Duodenal mucosa (tissue), 2 donors: ENCODE measurements at regions not wholly inside any gene's neighbourhood (a gene's known extent, or its start where the extent isn't known, plus 50 kb on each side); places are given as distances from the start of the nearest gene placed in this dataset.

Experiments used
- H3K27ac ChIP-seq: one replicate; pipeline ENCODE4 v1.7.0; 2013; ENCODE audit warnings: low read depth, low read length
- H3K27me3 ChIP-seq, 2 donors: one replicate each; pipeline ENCODE4 v1.7.0; 2013; ENCODE audit warnings: low read length in 2 of 2, control low read depth in 1 of 2; ENCODE audit not compliant: insufficient read depth in 2 of 2, control insufficient read depth in 1 of 2
- H3K36me3 ChIP-seq, 2 donors: one replicate each; pipeline ENCODE4 v1.7.0; 2013; ENCODE audit warnings: low read length in 2 of 2, control low read depth in 1 of 2; ENCODE audit not compliant: insufficient read depth in 2 of 2, control insufficient read depth in 1 of 2
- H3K4me1 ChIP-seq, 2 donors: one replicate each; pipeline ENCODE4 v1.7.0; 2013; ENCODE audit warnings: low read length in 2 of 2, control low read depth in 1 of 2; ENCODE audit not compliant: insufficient read depth in 2 of 2, control insufficient read depth in 1 of 2
- H3K4me3 ChIP-seq, 2 donors: one replicate each; pipeline ENCODE4 v1.7.0; 2013; ENCODE audit warnings: low read length in 2 of 2, low read depth in 1 of 2
- H3K9ac ChIP-seq, 2 donors: one replicate each; pipeline ENCODE4 v1.7.0; 2013; ENCODE audit warnings: low read length in 2 of 2, low read depth in 1 of 2
- H3K9me3 ChIP-seq, 2 donors: one replicate each; pipeline ENCODE4 v1.7.0; 2013; ENCODE audit warnings: low read length in 2 of 2, control low read depth in 1 of 2; ENCODE audit not compliant: control insufficient read depth in 1 of 2

- Histone ChIP-seq H3K27me3 (no peaks in the 10 kb centered on the region), H3K9me3 (no peaks in the 10 kb centered on the region), H3K4me1 (no peaks in the 10 kb centered on the region), H3K4me3 (no peak overlapping the region), H3K9ac (no peak overlapping the region), H3K36me3 (no peaks in the 10 kb centered on the region), H3K27ac (no peak overlapping the region)
Observed at GRCh38 chr14:23793532-23793931, 157.4 kb downstream of the DHRS2 start.

DNA sequence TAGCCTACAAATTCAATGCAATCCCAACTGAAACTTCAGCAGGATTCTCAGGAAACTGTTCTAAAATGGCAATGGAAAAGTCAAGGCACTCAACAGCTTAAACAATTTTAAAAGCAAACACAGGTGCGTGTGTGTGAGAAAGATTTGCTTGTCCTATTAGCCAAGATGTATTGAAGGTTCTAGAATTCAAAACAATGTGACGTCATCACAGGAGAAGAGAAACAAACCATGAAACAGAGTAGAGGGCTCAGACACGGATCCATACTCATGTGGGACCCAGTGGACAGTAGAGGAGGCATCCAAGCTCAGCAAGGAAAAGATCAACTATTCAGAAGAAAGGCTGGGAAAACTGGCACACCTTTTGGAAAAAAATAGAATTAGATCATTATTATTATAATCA lies 152.8 kb upstream of the DHRS4 start:
- H3K27ac ChIP-seq = no peak overlapping the region
- H3K36me3 ChIP-seq = no peaks in the 10 kb centered on the region
- H3K4me1 ChIP-seq = no peaks in the 10 kb centered on the region
- H3K27me3 ChIP-seq = no peaks in the 10 kb centered on the region
- no peak overlapping the region for H3K9ac ChIP-seq
- no peak overlapping the region for H3K4me3 ChIP-seq
- H3K9me3 ChIP-seq = peaks cover 0 to 3% of the 10 kb centered on the region in 2 donors

GRCh38 chr14:23801766-23802165 lies 151.8 kb upstream of the DHRS4 start:
- H3K27me3 ChIP-seq = no peaks in the 10 kb centered on the region
- H3K27ac ChIP-seq = no peak overlapping the region
- H3K4me3 ChIP-seq = no peak overlapping the region
- peaks cover 0 to 6% of the 10 kb centered on the region in 2 donors for H3K9me3 ChIP-seq
- no peaks in the 10 kb centered on the region for H3K36me3 ChIP-seq
- no peak overlapping the region for H3K9ac ChIP-seq
- H3K4me1 ChIP-seq = no peaks in the 10 kb centered on the region

DNA sequence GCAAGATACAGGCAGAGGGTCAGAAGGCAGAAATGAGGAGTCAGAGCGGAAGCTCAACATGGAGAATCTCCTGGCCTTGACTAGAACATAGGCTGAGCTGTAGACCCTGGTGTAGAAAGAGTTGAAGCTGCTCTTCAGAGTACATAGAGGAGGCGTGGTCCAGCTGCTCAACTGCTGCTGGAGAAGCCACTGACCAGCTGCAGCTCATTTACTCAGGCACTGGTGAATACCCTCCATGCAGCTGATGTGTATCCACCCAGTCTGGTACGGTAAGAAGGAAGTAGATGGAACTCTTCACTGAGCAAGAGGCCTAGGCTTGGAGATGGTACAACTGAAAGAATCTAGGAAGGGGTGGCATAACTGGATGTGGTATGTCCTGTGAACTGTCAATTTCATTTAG lies 148.8 kb upstream of the DHRS4 start:
- Histone ChIP-seq H3K27ac (no peak overlapping the region), H3K36me3 (no peaks in the 10 kb centered on the region), H3K27me3 (no peaks in the 10 kb centered on the region), H3K9me3 (peaks cover 0 to 6% of the 10 kb centered on the region in 2 donors), H3K4me3 (no peak overlapping the region), H3K9ac (no peak overlapping the region), H3K4me1 (no peaks in the 10 kb centered on the region)

- no peak overlapping the region for H3K9ac ChIP-seq
- no peak overlapping the region for H3K27ac ChIP-seq
- H3K36me3 ChIP-seq = no peaks in the 10 kb centered on the region
- no peaks in the 10 kb centered on the region for H3K4me1 ChIP-seq
- H3K9me3 ChIP-seq = peaks cover 0 to 6% of the 10 kb centered on the region in 2 donors
- no peaks in the 10 kb centered on the region for H3K27me3 ChIP-seq
- H3K4me3 ChIP-seq = no peak overlapping the region
Observed at GRCh38 chr14:23805761-23806160, 147.8 kb upstream of the DHRS4 start.

DNA sequence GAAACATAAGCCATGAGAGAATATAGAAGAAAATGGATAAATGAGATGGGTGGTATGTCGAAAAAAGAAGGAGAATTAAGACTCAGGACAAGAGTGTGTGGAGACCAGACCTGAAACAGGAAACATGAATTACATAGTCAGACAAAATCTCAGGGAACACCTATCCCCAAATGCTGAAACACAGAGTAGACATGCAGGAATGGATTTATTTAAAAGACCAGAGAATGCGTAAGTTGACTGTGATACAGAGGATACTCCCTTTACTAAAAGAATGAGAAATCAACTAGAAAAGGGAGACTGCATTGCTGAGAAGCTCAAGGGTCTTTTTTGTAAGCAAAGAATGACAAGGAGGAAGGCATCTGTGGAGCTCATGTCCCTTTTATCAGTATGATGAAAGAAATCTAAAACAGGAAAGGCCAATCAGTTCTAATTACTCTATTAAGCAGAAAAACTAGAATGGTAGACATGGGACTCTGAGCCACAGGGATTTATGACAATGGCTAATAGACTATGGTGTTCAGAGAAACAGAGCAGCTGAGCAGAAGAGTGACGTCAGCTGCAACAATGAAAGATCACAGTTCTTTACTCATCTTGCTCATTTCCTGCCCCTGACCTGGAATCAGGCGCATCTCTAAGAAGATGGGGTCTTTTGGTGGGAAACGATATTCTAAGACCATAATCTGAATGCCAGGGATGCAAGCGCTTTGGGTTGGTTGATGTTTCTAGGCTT lies 138.9 kb upstream of the DHRS4 start:
- H3K4me3 ChIP-seq = no peak overlapping the region
- no peaks in the 10 kb centered on the region for H3K4me1 ChIP-seq
- H3K27me3 ChIP-seq = no peaks in the 10 kb centered on the region
- no peak overlapping the region for H3K27ac ChIP-seq
- no peak overlapping the region for H3K9ac ChIP-seq
- no peaks in the 10 kb centered on the region for H3K9me3 ChIP-seq
- no peaks in the 10 kb centered on the region for H3K36me3 ChIP-seq

GRCh38 chr14:23816371-23816770 lies 137.2 kb upstream of the DHRS4 start:
- Histone ChIP-seq H3K9ac (no peak overlapping the region), H3K27me3 (no peaks in the 10 kb centered on the region), H3K4me3 (no peak overlapping the region), H3K4me1 (no peaks in the 10 kb centered on the region), H3K36me3 (no peaks in the 10 kb centered on the region), H3K9me3 (no peaks in the 10 kb centered on the region), H3K27ac (no peak overlapping the region)

GRCh38 chr14:23817164-23817767 lies 136.3 kb upstream of the DHRS4 start:
- Histone ChIP-seq H3K27me3 (no peaks in the 10 kb centered on the region), H3K27ac (no peak overlapping the region), H3K4me3 (no peak overlapping the region), H3K9me3 (no peaks in the 10 kb centered on the region), H3K36me3 (no peaks in the 10 kb centered on the region), H3K4me1 (no peaks in the 10 kb centered on the region), H3K9ac (no peak overlapping the region)

DNA sequence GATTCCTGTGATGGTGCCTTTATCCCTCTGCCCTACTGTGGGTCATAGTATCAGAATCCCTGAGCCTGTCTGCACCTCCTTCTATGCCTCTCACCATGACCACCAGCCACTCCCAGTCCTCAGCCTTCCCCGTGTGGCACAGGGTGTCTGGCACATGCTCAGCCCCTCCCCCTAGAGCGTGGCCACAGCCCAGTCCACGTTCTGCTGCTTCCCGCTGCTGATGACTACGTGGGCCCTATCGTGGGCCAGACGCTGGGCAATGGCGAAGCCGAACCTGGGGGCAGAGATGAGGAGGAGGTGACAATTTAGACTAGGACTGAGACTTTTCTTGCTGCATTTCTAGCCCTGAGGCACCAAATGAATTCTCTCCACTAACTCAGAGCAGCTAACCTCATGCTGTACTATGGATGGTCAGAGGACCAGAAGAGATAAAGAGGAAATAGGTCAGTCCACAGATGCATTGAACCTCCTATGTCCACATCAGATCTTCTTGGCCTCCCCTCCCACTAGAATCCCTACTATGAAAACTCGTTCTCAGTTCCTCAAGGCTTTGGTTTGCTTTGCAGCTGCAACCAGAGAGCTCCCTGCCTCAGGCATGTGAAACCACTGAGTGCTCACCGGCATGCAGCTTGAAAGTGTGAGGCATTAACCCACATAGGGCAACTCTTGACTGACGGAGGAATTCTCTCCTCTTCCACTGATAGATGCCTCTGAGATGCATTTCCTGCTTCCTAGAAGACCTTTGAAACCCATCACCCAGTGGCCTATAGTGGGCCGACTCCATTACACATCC lies 126.3 kb upstream of the DHRS4 start:
- no peaks in the 10 kb centered on the region for H3K36me3 ChIP-seq
- peaks cover 4 to 8% of the 10 kb centered on the region in 2 donors for H3K4me1 ChIP-seq

DNA sequence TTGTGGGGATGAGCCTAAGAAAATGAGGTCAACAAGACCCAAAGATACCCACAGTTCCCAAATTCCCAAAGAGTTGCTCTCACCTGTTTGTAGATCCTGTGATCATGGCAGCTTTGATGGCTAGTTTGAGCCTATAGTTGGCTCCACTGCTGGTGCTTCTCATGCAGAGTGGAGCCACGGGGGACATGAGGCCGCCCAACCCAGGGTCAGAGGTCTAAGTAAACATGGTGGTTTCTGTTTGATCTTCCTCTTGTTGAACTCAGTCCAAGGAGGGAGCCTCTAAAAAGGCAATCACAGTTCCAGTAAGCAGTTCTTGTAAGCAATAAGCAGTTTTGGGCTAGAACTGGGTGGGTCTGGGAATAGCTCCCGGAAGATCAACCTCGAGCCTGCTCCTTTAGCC lies 125.6 kb upstream of the DHRS4 start:
- no peaks in the 10 kb centered on the region for H3K27me3 ChIP-seq
- H3K4me3 ChIP-seq = no peak overlapping the region
- H3K36me3 ChIP-seq = no peaks in the 10 kb centered on the region
- H3K9ac ChIP-seq = no peak overlapping the region
- H3K27ac ChIP-seq = no peak overlapping the region
- no peaks in the 10 kb centered on the region for H3K9me3 ChIP-seq
- H3K4me1 ChIP-seq = peaks cover 4 to 8% of the 10 kb centered on the region in 2 donors

More for the DNA sequence above, 126.3 kb upstream of the DHRS4 start:
- Histone ChIP-seq H3K27me3 (no peaks in the 10 kb centered on the region), H3K9me3 (no peaks in the 10 kb centered on the region), H3K27ac (no peak overlapping the region), H3K4me3 (no peak overlapping the region), H3K9ac (no peak overlapping the region)
